Kidney glomerular epithelial cell (primary cell): ENCODE measurements at regions not wholly inside any gene's neighbourhood (a gene's known extent, or its start where the extent isn't known, plus 50 kb on each side); places are given as distances from the start of the nearest gene placed in this dataset.

Experiments used
- DNase-seq: peaks from one replicate; lab custom pipeline; 2025; lab: John Stamatoyannopoulos, UW

- DNase-seq = no peak
Observed at GRCh38 chr13:80235967-80236302, 105.0 kb downstream of the SPRY2 start.

DNA sequence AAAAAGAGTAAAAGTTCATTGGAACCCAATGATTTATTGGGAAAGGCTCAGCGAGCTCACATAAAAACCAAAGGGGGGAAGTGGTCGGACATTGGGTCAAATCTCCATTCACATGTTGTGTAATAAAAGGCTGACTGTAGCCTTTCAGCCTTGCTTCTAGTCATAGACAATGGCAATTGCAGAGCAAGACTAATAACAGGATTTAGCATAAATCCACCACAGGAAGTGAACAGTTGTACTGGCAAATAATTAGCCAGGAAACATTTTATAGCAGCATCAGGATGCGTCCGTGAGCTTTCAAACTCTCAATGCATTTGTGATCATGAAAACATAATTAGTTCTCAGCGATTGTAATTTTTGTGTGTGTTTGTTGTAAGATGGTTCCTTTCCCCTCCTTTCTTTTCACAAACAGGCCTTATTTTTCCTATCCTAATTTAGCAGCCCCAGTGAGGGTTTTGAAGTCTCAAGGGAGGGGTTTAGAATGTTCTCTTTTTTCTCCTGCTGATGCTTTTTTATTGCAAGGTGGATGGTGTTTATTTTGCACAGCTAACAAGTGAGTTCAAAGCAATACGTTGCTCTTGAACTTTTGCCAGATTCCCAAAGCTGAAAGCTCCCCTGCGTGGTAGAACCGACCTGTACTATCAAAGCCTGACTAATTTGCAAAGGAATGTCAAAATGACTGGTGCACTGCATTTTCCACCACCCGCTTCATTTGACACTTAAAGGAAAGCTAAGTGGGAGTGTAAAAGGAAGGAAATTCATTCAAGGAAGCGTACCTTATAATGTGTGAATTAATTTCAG is 105.6 kb downstream of the SPRY2 start:
- peak; percentile 53 for DNase-seq

DNA sequence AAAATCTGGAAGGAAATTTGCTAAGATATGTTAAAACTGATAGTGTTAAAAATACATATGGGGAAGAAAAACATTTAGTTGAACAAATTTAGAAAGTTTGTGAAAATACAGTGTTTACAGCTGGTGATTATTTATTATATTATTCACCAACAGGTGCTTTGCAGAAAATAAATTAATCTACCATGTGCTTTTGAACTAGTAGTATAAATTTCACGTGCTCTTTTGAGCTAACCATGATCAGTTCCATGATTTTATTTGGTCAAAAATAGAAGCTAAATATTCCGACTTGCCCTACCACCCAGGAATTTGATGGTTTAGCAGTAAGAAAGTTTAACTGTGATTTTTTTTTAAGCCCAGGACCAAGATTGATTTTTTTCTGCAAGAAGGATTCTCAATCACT is 113.3 kb downstream of the SPRY2 start:
- DNase-seq = no peak

DNA sequence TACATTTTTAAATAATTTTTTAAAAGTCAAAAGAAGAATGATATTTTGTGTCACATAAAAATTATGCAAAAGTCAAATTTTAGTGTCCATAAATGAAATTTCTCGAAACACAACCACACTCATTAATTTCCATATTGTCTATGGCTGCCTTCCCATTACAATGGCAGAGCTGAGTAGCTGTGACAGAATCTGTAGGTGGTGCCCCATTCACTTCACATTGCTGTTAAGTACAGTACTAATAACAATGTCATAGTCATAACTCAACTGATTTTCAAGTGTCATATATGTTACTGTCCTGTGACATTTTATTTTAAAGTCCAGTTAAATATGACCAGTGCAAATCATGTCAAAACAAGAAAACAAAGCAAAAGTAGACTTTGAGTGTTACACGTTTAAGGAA is 114.3 kb downstream of the SPRY2 start:
- no peak for DNase-seq

DNA sequence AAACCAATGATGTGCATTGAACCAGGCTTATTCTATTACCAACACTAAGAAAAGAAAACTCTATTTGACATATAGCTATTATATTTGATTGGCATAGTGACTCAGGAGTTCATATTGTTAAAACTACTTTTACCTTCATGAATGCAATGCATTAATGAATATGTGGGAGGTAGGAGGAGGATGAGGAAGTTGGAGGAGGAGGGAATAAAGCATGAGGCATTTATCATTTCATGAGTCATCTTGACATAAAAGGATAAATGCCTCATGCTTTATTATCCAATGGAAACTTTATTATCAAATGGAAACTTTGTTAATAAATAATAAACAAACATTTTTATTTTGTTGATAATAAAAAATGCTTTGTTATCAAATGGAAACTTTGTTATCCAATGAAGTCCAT is 116.5 kb downstream of the SPRY2 start:
- peak; percentile 56 for DNase-seq

DNA sequence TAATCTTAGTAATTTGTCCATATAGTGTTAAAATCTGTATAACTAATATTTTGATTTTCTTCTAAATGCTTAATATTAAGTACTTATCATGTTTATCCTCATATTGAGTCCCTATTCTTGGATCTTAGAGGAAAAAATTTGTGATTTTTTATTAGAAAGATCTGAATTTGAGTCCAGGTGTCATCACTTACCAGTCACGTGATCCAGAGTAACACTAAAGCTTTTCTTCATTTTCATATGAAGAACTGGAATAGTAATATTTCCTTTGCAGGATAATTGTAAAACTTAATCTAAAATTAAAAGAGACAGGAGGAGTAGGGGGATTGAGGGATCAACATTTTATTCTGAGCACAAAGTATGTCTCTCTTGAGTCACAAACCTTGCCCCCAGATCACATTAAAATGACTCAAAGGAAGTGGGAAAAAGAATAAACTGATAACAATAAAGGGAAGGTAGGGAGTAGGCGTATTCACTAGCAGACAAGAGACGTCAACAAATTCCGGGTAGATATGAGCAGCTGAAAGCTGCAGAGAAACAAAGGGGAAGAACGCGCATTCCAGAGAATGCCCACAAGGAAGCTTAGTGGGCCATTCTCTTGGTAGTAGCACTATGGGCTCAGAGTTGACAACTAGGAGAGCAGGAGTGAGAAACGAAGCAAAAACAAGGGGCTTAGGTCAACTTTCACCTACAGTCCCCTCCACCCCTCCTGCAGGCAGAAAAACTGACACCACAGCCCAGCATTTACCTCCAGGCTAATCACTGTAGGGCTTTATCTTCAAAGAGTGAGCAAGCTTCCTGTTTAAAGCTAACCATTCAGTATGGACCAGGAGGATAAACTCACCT is 123.1 kb downstream of the SPRY2 start:
- DNase-seq = no peak

GRCh38 chr13:80215368-80215767 is 125.6 kb downstream of the SPRY2 start:
- DNase-seq = no peak

DNA sequence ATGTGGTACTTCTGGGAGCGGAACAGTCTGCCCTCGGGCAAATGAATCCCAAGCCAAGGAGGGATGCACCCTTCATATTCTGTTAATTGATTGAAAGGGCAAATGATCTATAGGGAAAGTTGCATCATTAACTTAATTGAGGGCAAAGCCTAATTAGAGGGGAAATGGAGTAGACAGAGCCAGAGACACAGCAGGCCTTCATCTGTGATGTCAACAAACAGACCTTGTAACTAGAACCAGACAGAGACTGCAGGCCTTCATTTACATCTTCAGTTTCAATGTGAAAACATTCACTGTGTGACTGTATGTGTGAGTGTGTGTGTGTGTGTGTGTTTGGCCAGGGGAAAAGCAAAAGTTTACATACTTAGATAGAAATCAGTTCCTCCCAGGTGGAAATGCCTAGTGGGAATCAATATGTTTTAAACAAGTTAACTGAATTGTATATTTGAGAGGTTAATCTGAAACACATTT is 126.4 kb downstream of the SPRY2 start:
- no peak for DNase-seq

DNA sequence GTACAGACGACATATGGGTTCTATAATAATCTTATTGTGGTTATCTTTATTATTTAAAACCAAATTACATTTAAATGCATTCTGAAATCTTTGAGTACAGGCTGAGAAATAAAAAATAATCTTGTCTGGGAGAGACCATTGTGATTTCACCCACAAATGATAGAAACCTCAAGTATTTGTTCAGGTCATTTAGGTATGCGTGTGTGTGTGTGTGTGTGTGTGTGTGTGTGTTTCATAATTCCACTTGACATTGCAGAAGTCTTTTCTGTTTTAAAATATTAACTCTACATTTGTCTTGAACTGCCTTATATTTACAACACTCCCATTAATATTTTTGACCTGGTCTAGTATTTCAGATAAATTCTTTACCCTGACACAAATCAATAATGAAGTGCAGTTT is 126.9 kb downstream of the SPRY2 start:
- DNase-seq = no peak

DNA sequence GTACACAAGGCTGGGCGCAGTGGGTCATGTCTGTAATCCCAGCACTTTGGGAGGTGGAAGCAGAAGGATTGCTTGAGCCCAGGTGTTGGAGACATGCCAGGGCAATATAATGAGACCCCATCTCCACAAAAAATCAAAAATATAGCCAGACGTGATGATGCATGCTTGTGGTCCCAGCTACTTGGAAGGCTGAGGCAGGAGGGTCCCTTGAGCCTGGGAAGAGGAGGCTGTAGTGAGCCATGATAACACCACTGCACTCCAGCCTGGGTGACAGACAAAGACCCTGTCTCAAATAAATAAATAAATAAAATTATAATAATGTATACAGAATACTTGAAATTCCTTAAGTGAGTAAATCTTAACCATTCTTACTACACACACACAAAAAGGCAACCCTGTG is 127.7 kb downstream of the SPRY2 start:
- DNase-seq = no peak

GRCh38 chr13:80211566-80211965 is 129.4 kb downstream of the SPRY2 start:
- no peak for DNase-seq

- no peak for DNase-seq
Observed at GRCh38 chr13:80204642-80205041, 136.3 kb downstream of the SPRY2 start.

- no peak for DNase-seq
Observed at GRCh38 chr13:80203496-80203895, 137.4 kb downstream of the SPRY2 start.

DNA sequence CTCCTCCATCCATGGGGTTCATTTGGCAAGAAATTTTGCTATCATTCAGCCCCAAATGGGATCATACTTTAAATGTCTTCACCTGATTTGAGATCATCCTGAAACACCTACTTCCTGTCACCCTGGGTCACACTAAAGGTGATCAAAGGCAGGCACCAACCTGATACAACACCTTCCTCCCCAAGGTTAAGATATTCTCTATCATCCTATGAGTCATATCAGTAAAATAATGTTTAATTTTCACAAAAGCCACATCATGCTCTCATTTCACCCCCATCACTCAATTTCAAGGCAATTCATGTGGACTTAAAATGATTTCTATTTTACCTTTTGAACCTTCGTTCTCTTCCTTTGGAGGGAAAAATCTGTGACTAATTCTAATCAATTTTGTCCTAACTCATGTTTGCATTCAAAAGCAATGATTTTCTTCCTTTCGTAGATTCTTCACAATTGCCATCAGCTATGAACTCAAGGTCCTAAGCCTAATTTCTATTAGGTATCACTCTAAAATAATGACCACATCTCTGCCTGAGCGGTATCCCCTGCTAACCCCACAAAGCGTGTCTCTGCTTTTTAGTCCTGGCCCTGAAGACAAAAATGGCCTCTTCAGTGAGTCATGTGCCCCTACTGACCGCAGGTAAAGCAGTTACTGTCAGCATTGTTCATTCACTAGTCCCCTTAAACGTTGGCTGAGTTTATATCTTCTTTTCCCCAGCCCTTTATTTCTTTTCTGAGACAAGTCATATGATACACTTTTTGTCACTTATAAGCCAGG is 139.0 kb downstream of the SPRY2 start:
- no peak for DNase-seq

GRCh38 chr13:80199585-80200292 is 141.2 kb downstream of the SPRY2 start:
- no peak for DNase-seq

DNA sequence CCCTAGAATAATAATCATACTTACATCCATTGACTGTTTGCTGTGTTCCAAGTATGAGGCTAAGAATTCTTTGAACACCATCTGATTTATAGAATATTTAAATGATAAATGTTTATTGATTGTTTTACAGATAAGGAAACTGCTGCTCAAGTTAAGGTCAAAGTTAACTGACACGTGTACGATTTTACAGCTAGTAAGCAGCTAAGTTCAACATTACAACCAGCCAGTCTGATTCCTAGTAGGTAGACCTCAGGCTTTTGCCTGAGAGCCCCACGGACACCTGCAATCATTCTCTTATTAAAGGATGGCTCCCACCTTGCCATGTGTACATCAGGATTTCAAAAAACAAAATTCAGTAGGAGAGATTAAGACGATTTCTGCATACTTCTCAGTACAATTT is 141.9 kb downstream of the SPRY2 start:
- DNase-seq = no peak

DNA sequence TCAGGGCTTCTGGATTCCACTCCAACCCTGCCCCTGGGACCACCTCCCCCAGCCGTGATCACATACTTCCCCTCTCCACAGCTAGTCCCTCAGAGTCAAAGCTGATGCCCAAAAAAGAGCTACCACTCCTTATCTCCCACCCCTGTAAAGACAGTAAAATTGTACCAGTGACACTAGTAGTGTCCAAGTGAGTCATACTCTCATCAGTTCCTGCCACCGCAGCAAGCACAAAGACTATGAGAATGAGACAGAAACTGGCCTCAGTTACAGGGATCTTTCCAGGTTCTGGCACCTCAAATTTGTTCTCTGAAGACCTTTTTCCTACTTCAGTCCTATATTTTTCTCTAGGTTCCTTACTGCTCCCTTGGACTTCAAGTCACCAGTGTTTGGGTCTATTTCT is 144.2 kb downstream of the SPRY2 start:
- no peak for DNase-seq

GRCh38 chr13:80195649-80196048 is 145.3 kb downstream of the SPRY2 start:
- no peak for DNase-seq

GRCh38 chr13:80189889-80190597 is 150.9 kb downstream of the SPRY2 start:
- no peak for DNase-seq

DNA sequence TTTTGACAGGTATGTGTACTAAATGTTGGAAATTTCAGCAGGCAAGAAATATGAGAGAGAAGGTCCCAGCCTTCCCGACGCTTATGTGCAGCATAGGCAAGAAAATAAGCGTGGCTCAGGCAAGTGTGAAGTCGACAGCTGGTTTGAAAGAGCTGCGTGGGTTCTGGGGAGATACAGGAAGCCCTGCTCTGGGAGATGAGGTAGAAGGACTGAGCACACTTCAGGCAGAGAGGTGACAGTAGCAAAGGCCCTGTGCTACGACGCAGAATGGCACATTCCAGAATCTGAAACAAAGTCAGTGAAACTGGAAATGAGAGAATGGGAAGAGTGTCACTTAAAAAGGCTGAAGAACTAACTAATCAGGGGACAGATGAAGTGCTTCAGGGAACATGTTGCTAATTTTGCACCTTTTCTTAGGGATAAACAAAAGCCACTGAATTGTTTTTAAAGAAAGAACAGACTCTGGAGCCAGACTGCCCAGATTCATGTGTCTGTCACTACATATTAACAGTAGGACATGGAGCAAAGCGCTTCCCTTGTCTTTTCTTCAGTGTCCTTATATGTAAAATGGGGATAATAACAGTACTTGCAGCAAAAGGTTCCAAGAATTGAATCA is 160.1 kb downstream of the SPRY2 start:
- DNase-seq = no peak

- no peak for DNase-seq
Observed at GRCh38 chr13:80177327-80177726, 163.6 kb downstream of the SPRY2 start.
